Parathyroid adenoma (tissue), 2 donors: ENCODE measurements at regions not wholly inside any gene's neighbourhood (a gene's known extent, or its start where the extent isn't known, plus 50 kb on each side); places are given as distances from the start of the nearest gene placed in this dataset.

ENCODE experiments used
- H2AFZ ChIP-seq: fragments of 300-600 bp; sonication (generic); one replicate; pipeline ENCODE4 v1.7.0; 2017; ENCODE audit warnings: antibody characterized with exemption, mild to moderate bottlenecking
- H3K27ac ChIP-seq: fragments of 300-600 bp; sonication (generic); one replicate; pipeline ENCODE4 v1.7.0; 2017
- H3K27me3 ChIP-seq: fragments of 300-600 bp; sonication (generic); one replicate; pipeline ENCODE4 v1.7.0; 2017; ENCODE audit warnings: low read length; ENCODE audit not compliant: control insufficient read depth, insufficient read depth
- H3K36me3 ChIP-seq: fragments of 300-600 bp; sonication (generic); one replicate; pipeline ENCODE4 v1.7.0; 2017; ENCODE audit warnings: low read length; ENCODE audit not compliant: control insufficient read depth, insufficient read depth
- H3K4me1 ChIP-seq: fragments of 300-600 bp; sonication (generic); one replicate; pipeline ENCODE4 v1.7.0; 2017; ENCODE audit warnings: control low read depth
- H3K4me2 ChIP-seq: fragments of 300-600 bp; sonication (generic); one replicate; pipeline ENCODE4 v1.7.0; 2017; ENCODE audit warnings: low read length
- H3K4me3 ChIP-seq: fragments of 300-600 bp; sonication (generic); one replicate; pipeline ENCODE4 v1.7.0; 2017; ENCODE audit warnings: low read depth, low read length
- H3K79me2 ChIP-seq: fragments of 300-600 bp; sonication (generic); one replicate; pipeline ENCODE4 v1.7.0; 2017; ENCODE audit warnings: control low read depth
- H3K9ac ChIP-seq: fragments of 300-600 bp; sonication (generic); one replicate; pipeline ENCODE4 v1.7.0; 2017; ENCODE audit warnings: mild to moderate bottlenecking
- H3K9me3 ChIP-seq: fragments of 300-600 bp; sonication (generic); one replicate; pipeline ENCODE4 v1.7.0; 2017; ENCODE audit warnings: low read length; ENCODE audit not compliant: control insufficient read depth
- CTCF ChIP-seq: fragments of 300-600 bp; sonication (generic); IDR thresholded peaks from one replicate; pipeline ENCODE4 v1.7.0; 2017; ENCODE audit warnings: antibody characterized with exemption, mild to moderate bottlenecking
- donor health status: primary hyperparathyroidism.

GRCh38 chr11:70537576-70538571, 139.5 kb downstream of the CTTN start:
- Histone ChIP-seq H3K36me3 (no peaks in the 10 kb centered on the region), H3K9me3 (no peaks in the 10 kb centered on the region), H3K4me1 (no peaks in the 10 kb centered on the region), H3K4me3 (no peak overlapping the region), H3K27me3 (no peaks in the 10 kb centered on the region), H3K9ac (no peak overlapping the region), H2AFZ (no peak overlapping the region), H3K4me2 (no peak overlapping the region), H3K79me2 (no peaks in the 10 kb centered on the region), H3K27ac (no peak overlapping the region)
- TF ChIP-seq CTCF: no peak

- H3K4me3 ChIP-seq: no peak overlapping the region
- no peak overlapping the region for H2AFZ ChIP-seq
- H3K4me1 ChIP-seq: no peaks in the 10 kb centered on the region
- H3K9me3 ChIP-seq: no peaks in the 10 kb centered on the region
- H3K27ac ChIP-seq: no peak overlapping the region
- no peak overlapping the region for H3K9ac ChIP-seq
- TF ChIP-seq CTCF: no peak
- no peaks in the 10 kb centered on the region for H3K36me3 ChIP-seq
- no peaks in the 10 kb centered on the region for H3K79me2 ChIP-seq
- H3K27me3 ChIP-seq: no peaks in the 10 kb centered on the region
- H3K4me2 ChIP-seq: no peak overlapping the region
Observed at GRCh38 chr11:70538641-70539359, 140.5 kb downstream of the CTTN start.

- Histone ChIP-seq H2AFZ (no peak overlapping the region), H3K4me2 (no peak overlapping the region), H3K9me3 (no peaks in the 10 kb centered on the region), H3K9ac (no peak overlapping the region), H3K79me2 (no peaks in the 10 kb centered on the region), H3K4me3 (no peak overlapping the region), H3K27me3 (no peaks in the 10 kb centered on the region), H3K36me3 (no peaks in the 10 kb centered on the region), H3K4me1 (no peaks in the 10 kb centered on the region), H3K27ac (no peak overlapping the region)
- no peak for TF ChIP-seq CTCF
Observed at GRCh38 chr11:70539360-70540095, 141.2 kb downstream of the CTTN start.

GRCh38 chr11:70540196-70540595, 141.9 kb downstream of the CTTN start:
- no peak for TF ChIP-seq CTCF
- H3K4me1 ChIP-seq: no peaks in the 10 kb centered on the region

More at GRCh38 chr11:70540196-70540595, 141.9 kb downstream of the CTTN start:
- H3K36me3 ChIP-seq: no peaks in the 10 kb centered on the region
- H3K79me2 ChIP-seq: no peaks in the 10 kb centered on the region
- H3K9ac ChIP-seq: no peak overlapping the region
- no peaks in the 10 kb centered on the region for H3K27me3 ChIP-seq
- no peak overlapping the region for H3K4me2 ChIP-seq
- no peaks in the 10 kb centered on the region for H3K9me3 ChIP-seq
- no peak overlapping the region for H3K27ac ChIP-seq
- H3K4me3 ChIP-seq: no peak overlapping the region
- no peak overlapping the region for H2AFZ ChIP-seq
